ENCODE measurements at regions not wholly inside any gene's neighbourhood (a gene's known extent, or its start where the extent isn't known, plus 50 kb on each side); places are given as distances from the start of the nearest gene placed in this dataset.

DNA sequence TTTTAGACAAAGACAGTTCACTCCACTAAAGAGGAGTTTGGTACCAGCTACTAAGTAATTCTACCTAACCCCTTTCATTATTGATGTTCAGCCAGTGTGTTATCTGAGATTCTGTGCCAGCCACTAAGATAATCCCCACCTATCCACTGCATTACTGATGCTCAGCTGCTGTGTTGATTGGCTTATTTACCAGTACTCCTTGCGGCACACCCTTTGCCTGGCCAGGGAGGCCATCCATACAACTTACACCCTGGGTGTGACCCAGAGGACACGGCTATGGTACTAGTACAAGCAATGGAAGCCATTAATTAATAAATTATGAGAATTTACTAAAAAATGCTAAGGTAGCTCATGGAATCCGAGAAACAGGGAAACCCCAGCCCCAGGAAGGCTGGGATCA lies 290.7 kb upstream of the CTNNB1 start:
- TF ChIP-seq, protein P1, sequence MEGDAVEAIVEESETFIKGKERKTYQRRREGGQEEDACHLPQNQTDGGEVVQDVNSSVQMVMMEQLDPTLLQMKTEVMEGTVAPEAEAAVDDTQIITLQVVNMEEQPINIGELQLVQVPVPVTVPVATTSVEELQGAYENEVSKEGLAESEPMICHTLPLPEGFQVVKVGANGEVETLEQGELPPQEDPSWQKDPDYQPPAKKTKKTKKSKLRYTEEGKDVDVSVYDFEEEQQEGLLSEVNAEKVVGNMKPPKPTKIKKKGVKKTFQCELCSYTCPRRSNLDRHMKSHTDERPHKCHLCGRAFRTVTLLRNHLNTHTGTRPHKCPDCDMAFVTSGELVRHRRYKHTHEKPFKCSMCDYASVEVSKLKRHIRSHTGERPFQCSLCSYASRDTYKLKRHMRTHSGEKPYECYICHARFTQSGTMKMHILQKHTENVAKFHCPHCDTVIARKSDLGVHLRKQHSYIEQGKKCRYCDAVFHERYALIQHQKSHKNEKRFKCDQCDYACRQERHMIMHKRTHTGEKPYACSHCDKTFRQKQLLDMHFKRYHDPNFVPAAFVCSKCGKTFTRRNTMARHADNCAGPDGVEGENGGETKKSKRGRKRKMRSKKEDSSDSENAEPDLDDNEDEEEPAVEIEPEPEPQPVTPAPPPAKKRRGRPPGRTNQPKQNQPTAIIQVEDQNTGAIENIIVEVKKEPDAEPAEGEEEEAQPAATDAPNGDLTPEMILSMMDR (optimal IDR thresholded peaks at IDR 0.05 in 1 of 3, IDR thresholded peaks at IDR 0.05 in 1 of 3, conservative IDR thresholded peaks at IDR 0.05 in 1 of 3; ENCODE audit: extremely low read depth in 1 of 3, insufficient read depth in 2 of 3, low read length in 3 of 3), result no peak
- no peak for TF ChIP-seq EZH2 (IDR thresholded peaks at IDR 0.05; ENCODE audit: low read length)

Measured in keratinocyte (primary cell).